ENCODE measurements at regions not wholly inside any gene's neighbourhood (a gene's known extent, or its start where the extent isn't known, plus 50 kb on each side); places are given as distances from the start of the nearest gene placed in this dataset.

DNA sequence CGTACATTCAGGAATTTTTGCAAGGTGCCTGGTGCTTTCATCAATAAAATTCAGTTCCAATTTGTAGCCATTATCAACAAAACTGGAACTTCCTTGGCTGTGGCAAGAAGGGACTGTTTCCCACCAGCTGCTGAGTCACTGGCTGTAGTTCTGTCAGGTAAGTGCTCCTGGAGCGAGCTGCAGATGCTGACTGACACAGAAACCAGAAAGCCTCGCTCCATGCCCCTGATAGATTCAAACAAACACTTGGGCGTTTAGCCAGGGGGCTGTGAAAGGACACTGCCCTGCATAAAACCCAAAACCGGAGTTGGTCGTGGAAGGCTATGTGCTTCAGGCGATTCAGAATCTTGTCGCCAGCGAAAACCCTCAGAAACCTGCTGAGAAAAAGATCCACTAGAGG, 188.4 kb upstream of the FAM9B start:
- DNase-seq (ENCODE audit: low spot score), result no peak
- no peak overlapping the region for H3K4me3 Mint-ChIP-seq (ENCODE audit: unreplicated experiment)
- H3K36me3 Mint-ChIP-seq (ENCODE audit: low read depth, unreplicated experiment), result peaks cover 3% of the 10 kb centered on the region
- no peaks in the 10 kb centered on the region for H3K4me1 Mint-ChIP-seq (ENCODE audit: unreplicated experiment)
- no peak overlapping the region for H3K27ac Mint-ChIP-seq (ENCODE audit: unreplicated experiment)
- H3K9me3 Mint-ChIP-seq (ENCODE audit: unreplicated experiment), result peaks cover 4% of the 10 kb centered on the region
- TF ChIP-seq, protein P1, sequence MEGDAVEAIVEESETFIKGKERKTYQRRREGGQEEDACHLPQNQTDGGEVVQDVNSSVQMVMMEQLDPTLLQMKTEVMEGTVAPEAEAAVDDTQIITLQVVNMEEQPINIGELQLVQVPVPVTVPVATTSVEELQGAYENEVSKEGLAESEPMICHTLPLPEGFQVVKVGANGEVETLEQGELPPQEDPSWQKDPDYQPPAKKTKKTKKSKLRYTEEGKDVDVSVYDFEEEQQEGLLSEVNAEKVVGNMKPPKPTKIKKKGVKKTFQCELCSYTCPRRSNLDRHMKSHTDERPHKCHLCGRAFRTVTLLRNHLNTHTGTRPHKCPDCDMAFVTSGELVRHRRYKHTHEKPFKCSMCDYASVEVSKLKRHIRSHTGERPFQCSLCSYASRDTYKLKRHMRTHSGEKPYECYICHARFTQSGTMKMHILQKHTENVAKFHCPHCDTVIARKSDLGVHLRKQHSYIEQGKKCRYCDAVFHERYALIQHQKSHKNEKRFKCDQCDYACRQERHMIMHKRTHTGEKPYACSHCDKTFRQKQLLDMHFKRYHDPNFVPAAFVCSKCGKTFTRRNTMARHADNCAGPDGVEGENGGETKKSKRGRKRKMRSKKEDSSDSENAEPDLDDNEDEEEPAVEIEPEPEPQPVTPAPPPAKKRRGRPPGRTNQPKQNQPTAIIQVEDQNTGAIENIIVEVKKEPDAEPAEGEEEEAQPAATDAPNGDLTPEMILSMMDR (IDR thresholded peaks at IDR 0.05; ENCODE audit: unreplicated experiment), result no peak
- H3K27me3 Mint-ChIP-seq (ENCODE audit: unreplicated experiment), result no peaks in the 10 kb centered on the region

DNA sequence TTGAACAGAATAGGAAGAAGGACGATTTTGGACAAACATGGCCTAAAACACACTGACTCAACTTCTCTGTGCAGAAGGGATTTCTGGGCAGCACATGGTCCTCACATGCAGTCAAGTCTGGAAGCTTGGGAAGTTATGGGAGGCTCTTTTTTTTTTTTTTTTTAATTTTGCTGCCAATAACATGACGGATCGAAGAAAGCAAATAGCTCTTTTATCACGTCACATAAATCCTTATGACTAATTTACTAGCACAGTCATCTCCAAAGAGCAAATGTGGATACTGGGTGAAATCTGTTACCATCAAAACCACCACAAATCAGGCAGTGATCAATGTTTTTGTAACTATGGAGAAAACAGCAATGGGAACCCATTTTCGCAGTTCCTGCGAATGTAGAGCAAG, 193.3 kb upstream of the FAM9B start:
- TF ChIP-seq, protein P1 (IDR thresholded peaks at IDR 0.05; ENCODE audit: unreplicated experiment), result no peak
- no peak for DNase-seq (ENCODE audit: low spot score)
- Mint-ChIP-seq H3K27ac (ENCODE audit: unreplicated experiment) (no peak overlapping the region), H3K4me3 (ENCODE audit: unreplicated experiment) (no peak overlapping the region), H3K36me3 (ENCODE audit: low read depth, unreplicated experiment) (peaks cover 3% of the 10 kb centered on the region), H3K9me3 (ENCODE audit: unreplicated experiment) (peaks cover 4% of the 10 kb centered on the region), H3K27me3 (ENCODE audit: unreplicated experiment) (peaks cover 3% of the 10 kb centered on the region), H3K4me1 (ENCODE audit: unreplicated experiment) (no peaks in the 10 kb centered on the region)

DNA sequence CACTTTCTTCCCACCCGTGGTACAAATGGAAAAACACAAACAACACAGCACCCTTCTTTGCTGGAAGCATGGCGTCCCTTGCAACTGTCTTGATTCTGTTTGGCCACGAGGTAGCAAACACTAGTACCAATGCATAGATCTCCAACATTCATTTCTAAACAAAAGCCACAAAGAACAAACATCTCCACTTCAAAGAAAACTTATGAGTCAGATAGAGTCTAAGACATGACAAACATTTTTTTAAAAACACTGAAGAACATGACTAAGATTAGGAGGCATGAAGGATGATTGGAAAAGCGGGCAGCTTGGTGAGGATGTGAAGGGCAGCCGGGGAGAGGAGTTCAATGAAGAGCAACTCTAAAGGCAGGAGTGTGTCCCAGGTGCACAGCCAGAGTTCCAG, 197.6 kb upstream of the FAM9B start:
- TF ChIP-seq, protein P1 (IDR thresholded peaks at IDR 0.05; ENCODE audit: unreplicated experiment), result no peak
- no peak overlapping the region for H3K4me3 Mint-ChIP-seq (ENCODE audit: unreplicated experiment)
- peaks cover 3% of the 10 kb centered on the region for H3K27me3 Mint-ChIP-seq (ENCODE audit: unreplicated experiment)
- no peaks in the 10 kb centered on the region for H3K4me1 Mint-ChIP-seq (ENCODE audit: unreplicated experiment)
- no peak overlapping the region for H3K27ac Mint-ChIP-seq (ENCODE audit: unreplicated experiment)
- H3K36me3 Mint-ChIP-seq (ENCODE audit: low read depth, unreplicated experiment), result no peaks in the 10 kb centered on the region
- no peak for DNase-seq (ENCODE audit: low spot score)
- no peaks in the 10 kb centered on the region for H3K9me3 Mint-ChIP-seq (ENCODE audit: unreplicated experiment)

DNA sequence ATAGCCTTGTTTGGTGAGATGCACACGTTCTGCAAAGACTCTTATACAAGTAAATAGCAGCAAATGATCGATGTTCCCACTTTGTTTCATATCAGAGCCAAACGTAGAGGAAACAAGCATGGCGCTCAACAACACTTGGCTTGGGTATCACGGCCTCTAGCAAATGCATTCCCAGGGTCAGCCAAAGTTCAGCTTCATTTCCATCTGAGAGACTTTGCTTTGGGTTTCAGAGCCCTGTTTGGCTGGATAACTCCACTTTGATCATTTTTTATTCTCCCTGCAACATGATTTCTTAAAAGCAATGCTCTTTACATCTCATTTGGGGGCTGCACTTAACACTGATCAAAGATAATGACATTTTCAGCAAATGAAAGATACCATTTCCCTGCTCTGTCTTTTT, 199.2 kb upstream of the FAM9B start:
- DNase-seq (ENCODE audit: low spot score), result no peak
- TF ChIP-seq, protein P1 (IDR thresholded peaks at IDR 0.05; ENCODE audit: unreplicated experiment), result no peak
- Mint-ChIP-seq H3K36me3 (ENCODE audit: low read depth, unreplicated experiment) (no peaks in the 10 kb centered on the region), H3K4me3 (ENCODE audit: unreplicated experiment) (no peak overlapping the region), H3K4me1 (ENCODE audit: unreplicated experiment) (no peaks in the 10 kb centered on the region), H3K27me3 (ENCODE audit: unreplicated experiment) (no peaks in the 10 kb centered on the region), H3K9me3 (ENCODE audit: unreplicated experiment) (no peaks in the 10 kb centered on the region), H3K27ac (ENCODE audit: unreplicated experiment) (no peak overlapping the region)

DNA sequence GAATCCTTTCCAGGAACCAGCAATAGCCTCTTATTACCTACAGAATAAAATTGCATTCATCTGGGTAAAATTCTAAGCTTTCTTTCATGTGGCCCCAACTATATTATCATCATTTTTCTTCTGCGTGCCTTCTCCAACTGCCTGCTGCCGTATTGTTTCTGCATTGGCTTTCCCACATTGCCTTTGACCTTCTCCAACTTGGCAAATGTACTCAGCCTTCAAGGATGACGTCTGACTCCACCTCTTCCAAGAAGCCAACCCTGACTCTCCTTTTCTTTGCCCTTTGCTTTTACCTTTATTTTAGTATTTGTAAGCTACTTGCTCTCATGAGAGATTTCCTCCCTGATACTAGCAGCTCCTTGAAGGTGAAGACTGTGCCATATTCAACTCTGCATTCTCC, 200.4 kb upstream of the FAM9B start:
- Mint-ChIP-seq H3K36me3 (ENCODE audit: low read depth, unreplicated experiment) (no peaks in the 10 kb centered on the region), H3K27ac (ENCODE audit: unreplicated experiment) (no peak overlapping the region), H3K4me1 (ENCODE audit: unreplicated experiment) (no peaks in the 10 kb centered on the region), H3K27me3 (ENCODE audit: unreplicated experiment) (no peaks in the 10 kb centered on the region), H3K4me3 (ENCODE audit: unreplicated experiment) (no peak overlapping the region), H3K9me3 (ENCODE audit: unreplicated experiment) (no peaks in the 10 kb centered on the region)
- no peak for DNase-seq (ENCODE audit: low spot score)
- TF ChIP-seq, protein P1 (IDR thresholded peaks at IDR 0.05; ENCODE audit: unreplicated experiment), result no peak
